Mucosa of descending colon (tissue), 3 donors: ENCODE measurements at regions not wholly inside any gene's neighbourhood (a gene's known extent, or its start where the extent isn't known, plus 50 kb on each side); places are given as distances from the start of the nearest gene placed in this dataset.

Experiments
- ATAC-seq: fragments of 200-7000 bp; cut with Tn5 transposase; one replicate; pipeline ENCODE4 v1.9.1; 2020; ENCODE audit warnings: mild to moderate bottlenecking, moderate library complexity
- DNase-seq, 3 donors: peaks; one replicate each; pipeline ENCODE4 v3.0.0-alpha.2; 2020
- H3K36me3 ChIP-seq: fragments of 200-600 bp; one replicate; pipeline ENCODE4 v1.8.0; 2021; ENCODE audit warnings: low read depth, mild to moderate bottlenecking
- H3K4me1 ChIP-seq: fragments of 200-600 bp; one replicate; pipeline ENCODE4 v1.8.0; 2021; ENCODE audit warnings: low read depth, mild to moderate bottlenecking
- H3K4me3 ChIP-seq: fragments of 200-600 bp; one replicate; pipeline ENCODE4 v1.8.0; 2021; ENCODE audit warnings: mild to moderate bottlenecking
- H3K9me3 ChIP-seq: fragments of 200-600 bp; one replicate; pipeline ENCODE4 v1.8.0; 2021; ENCODE audit warnings: mild to moderate bottlenecking
- intact Hi-C, 2 donors: fragments of 100-400 bp; cut with DNase I in 1 of 2; cut with micrococcal nuclease in 1 of 2; formaldehyde crosslinking; loops; one replicate each; pipeline versions ENCODE4 v1.11.0 to v1.11.1; 2022; cut with DNase I, micrococcal nuclease
- TF ChIP-seq, protein P1 (sequence below): fragments of 200-600 bp; IDR thresholded peaks from one replicate; pipeline ENCODE4 v1.8.0; 2022; ENCODE audit warnings: antibody characterized with exemption, mild to moderate bottlenecking
- donor health status: DM: no; HTN: no; CAD: no; lungs with moderate emphysema.
- donor health status: DM: no; HTN: no; CAD: no.
- donor health status: DM: no; HTN: yes; CAD: no.

DNA sequence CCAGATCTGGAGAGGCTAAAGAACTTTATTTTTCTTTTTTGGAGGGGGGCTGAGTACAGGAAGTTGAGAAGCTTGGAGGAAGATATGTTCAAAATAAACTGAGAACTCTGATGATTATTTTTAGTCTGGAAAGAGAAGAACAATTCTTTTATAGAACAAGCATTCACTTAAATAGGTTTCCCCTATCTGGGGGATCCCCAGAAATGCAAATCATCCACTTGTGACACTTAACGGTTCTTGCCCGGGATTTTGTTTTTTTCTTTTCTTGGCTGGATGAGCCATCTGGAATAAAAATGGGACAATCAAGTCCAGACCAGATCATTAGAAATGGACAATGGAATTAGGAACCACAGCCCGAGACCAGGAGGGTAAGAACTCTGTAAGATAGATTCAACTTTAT is 95.9 kb upstream of the EGR2 start:
- no peaks in the 10 kb centered on the region for H3K36me3 ChIP-seq
- TF ChIP-seq, protein P1, sequence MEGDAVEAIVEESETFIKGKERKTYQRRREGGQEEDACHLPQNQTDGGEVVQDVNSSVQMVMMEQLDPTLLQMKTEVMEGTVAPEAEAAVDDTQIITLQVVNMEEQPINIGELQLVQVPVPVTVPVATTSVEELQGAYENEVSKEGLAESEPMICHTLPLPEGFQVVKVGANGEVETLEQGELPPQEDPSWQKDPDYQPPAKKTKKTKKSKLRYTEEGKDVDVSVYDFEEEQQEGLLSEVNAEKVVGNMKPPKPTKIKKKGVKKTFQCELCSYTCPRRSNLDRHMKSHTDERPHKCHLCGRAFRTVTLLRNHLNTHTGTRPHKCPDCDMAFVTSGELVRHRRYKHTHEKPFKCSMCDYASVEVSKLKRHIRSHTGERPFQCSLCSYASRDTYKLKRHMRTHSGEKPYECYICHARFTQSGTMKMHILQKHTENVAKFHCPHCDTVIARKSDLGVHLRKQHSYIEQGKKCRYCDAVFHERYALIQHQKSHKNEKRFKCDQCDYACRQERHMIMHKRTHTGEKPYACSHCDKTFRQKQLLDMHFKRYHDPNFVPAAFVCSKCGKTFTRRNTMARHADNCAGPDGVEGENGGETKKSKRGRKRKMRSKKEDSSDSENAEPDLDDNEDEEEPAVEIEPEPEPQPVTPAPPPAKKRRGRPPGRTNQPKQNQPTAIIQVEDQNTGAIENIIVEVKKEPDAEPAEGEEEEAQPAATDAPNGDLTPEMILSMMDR = no peak
- no peaks in the 10 kb centered on the region for H3K9me3 ChIP-seq
- no peaks in the 10 kb centered on the region for H3K4me1 ChIP-seq
- ATAC-seq (no peak), DNase-seq (no peak)
- intact Hi-C loops = no loop called here
- no peak overlapping the region for H3K4me3 ChIP-seq

DNA sequence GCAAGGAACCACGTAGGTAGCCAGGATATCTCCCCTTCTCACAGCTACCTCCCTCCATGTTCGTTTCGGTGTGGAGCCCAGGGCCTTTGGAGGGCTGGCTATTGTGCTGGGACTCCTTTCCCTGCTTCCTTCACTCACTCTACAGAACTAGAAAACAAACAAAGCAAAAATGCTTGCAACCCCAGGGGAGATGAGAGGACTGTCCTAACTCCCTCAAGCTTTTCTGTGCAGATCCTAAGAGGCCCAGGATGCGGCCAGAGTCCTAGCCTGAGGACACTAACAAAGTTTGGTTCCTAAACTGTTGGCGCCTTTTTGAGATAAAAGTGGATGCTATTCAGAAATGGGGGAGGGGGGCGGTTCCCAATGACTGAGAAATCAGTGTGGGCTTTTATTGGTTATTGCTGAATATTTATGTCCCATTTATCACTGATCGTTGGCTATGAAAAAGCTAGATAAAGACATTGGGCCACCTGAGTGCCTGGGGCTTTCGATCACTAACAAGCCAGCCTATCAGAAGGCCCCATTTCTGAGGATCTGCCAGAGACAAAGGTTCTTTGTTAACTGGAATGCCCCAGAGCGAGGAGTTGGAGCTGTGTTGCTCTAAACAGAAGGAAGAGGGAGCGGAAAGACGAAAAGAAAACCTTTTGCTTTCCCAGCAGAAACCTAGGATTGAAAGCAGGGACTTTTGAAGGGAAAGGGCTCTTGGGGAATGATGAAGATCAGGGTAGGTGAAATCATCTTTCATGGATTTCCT is 95.2 kb upstream of the EGR2 start:
- DNase-seq = no peak
- TF ChIP-seq, protein P1 = no peak
- H3K36me3 ChIP-seq = no peaks in the 10 kb centered on the region
- no peak for ATAC-seq
- H3K9me3 ChIP-seq = no peaks in the 10 kb centered on the region
- intact Hi-C loops = no loop called here
- no peak overlapping the region for H3K4me3 ChIP-seq
- no peaks in the 10 kb centered on the region for H3K4me1 ChIP-seq

DNA sequence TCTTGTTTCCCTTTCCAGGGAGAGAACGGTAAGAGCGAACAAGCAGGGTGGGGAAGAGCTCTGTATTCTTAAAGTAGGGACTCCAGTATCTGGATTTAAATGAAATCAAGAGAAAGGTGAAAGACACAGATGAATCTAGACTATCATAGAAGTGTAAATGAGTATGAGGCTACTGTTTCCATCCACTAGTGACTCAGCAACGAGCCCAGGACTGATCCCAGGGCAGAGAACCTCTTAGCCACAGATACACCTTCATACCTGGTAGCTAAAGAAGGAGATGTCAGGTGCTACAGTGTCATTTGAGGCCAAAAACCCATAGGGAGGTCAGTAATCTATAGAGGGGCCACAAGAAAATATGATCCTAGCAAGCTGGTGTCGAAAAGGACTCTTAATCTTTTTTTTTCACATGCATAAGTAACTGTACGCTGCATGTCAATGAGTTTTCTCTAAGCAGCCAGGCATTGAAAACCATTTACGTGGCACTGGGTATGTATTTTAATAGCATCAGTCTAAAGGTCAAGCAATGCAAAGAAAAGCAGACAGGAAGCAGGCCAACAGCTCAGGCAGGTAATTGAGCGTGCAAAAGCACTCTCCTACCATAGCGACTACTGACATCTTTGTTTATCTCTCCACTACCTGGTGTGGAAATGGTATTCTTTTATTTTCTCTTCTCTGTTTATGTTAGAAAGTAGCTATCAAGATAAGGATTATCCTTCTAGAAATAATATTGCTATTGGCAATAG is 91.5 kb upstream of the EGR2 start:
- intact Hi-C loops = no loop called here
- no peak overlapping the region for H3K4me3 ChIP-seq
- H3K9me3 ChIP-seq = no peaks in the 10 kb centered on the region
- H3K4me1 ChIP-seq = no peaks in the 10 kb centered on the region
- no peak for DNase-seq
- no peak for ATAC-seq
- H3K36me3 ChIP-seq = no peaks in the 10 kb centered on the region
- TF ChIP-seq, protein P1 = no peak

DNA sequence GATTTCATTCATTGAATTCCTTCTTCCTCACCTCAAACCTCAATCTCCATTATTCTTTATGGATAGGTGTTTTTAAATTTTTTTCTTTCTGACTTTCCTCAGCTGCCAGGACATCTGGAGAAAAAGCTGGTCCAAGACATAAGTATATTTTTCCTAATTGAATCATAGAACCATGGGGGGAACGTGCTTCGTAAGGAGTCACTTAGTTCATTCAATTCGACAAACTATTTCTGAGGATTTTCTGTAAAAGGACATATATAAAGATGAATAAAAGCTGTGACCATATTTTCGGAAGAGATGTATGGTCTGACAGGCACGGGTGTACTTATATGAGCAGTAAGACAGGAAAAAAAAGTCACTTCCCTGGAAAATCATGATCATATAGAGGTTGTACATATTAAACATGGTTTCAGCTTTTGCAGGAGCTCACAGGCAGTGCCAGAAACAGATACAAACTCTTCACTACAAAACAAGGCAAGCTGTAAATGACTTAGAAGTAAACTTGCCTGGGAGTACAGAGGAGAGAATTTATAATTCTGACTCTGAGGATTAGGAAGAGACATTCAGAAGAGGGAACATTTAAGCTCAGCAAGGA is 88.2 kb upstream of the EGR2 start:
- no peak for ATAC-seq
- Histone ChIP-seq H3K4me3 (no peak overlapping the region), H3K4me1 (no peaks in the 10 kb centered on the region), H3K9me3 (no peaks in the 10 kb centered on the region), H3K36me3 (no peaks in the 10 kb centered on the region)
- intact Hi-C loops = no loop called here
- TF ChIP-seq, protein P1 = no peak
- DNase-seq = no peak

DNA sequence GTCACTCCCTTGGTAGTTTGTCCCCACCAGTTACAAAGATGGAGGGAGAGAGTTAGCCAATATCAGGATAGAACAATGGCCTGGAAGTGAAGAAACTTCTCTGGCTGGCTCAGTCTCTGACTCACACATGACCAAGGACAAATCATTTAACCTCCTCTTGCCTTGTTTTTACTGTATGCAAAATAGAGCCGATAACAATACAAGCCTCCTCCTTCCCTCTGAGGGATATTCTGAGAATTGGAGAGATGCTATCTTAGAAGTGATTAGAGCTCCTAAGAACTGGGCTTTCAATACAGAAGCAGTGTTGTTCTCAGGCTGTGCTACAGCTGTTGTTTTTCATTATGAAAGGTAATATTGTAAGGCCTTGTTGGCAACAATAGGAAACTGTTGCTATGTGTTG is 87.7 kb upstream of the EGR2 start:
- no peaks in the 10 kb centered on the region for H3K4me1 ChIP-seq
- ATAC-seq (no peak), DNase-seq (no peak)
- intact Hi-C loops = no loop called here
- H3K4me3 ChIP-seq = no peak overlapping the region
- no peaks in the 10 kb centered on the region for H3K36me3 ChIP-seq
- TF ChIP-seq, protein P1 = no peak
- H3K9me3 ChIP-seq = no peaks in the 10 kb centered on the region
